Transverse colon (tissue), 4 donors: ENCODE measurements at regions not wholly inside any gene's neighbourhood (a gene's known extent, or its start where the extent isn't known, plus 50 kb on each side); places are given as distances from the start of the nearest gene placed in this dataset.

ENCODE experiments used
- DNase-seq: peaks from one replicate; pipeline ENCODE4 v3.0.0-alpha.2; 2019
- H3K27ac ChIP-seq, 4 donors: fragments of 200-600 bp; sonication (generic); 2 replicates each; pipeline ENCODE4 v1.5.1; 2016 to 2018; ENCODE audit warnings: inconsistent platforms in 4 of 4
- H3K27me3 ChIP-seq: fragments of 200-600 bp; sonication (generic); 2 replicates; pipeline ENCODE4 v1.5.1; 2017; ENCODE audit warnings: inconsistent platforms
- H3K36me3 ChIP-seq, 4 donors: fragments of 200-600 bp; sonication (generic); 2 replicates each; pipeline ENCODE4 v1.5.1; 2017 to 2019; ENCODE audit warnings: inconsistent platforms in 4 of 4
- H3K4me1 ChIP-seq, 4 donors: fragments of 200-600 bp; sonication (generic); 2 replicates each; pipeline ENCODE4 v1.5.1; 2017 to 2020; ENCODE audit warnings: inconsistent platforms in 4 of 4
- H3K4me3 ChIP-seq, 4 donors: fragments of 200-600 bp; sonication (generic); 1 replicate in 1 of 4; 2 replicates in 3 of 4; pipeline versions ENCODE4 v1.5.1 to v1.6.1; 2017 to 2019; ENCODE audit warnings: inconsistent platforms in 4 of 4
- H3K9me3 ChIP-seq, 2 donors: fragments of 200-600 bp; sonication (generic); 2 replicates each; pipeline ENCODE4 v1.5.1; 2017 to 2019; ENCODE audit warnings: inconsistent platforms in 2 of 2
- EP300 ChIP-seq: sonication (generic); formaldehyde crosslinking; IDR thresholded peaks from one replicate; pipeline ENCODE4 v1.6.1; 2017; ENCODE audit warnings: antibody characterized with exemption, low read depth
- POLR2A ChIP-seq: fragments of 450-650 bp; IDR thresholded peaks from one replicate; pipeline ENCODE4 v1.6.1; 2016; ENCODE audit warnings: antibody characterized with exemption, mild to moderate bottlenecking, moderate library complexity
- POLR2AphosphoS5 ChIP-seq, 3 donors: sonication (generic); formaldehyde crosslinking; IDR thresholded peaks; one replicate each; pipeline ENCODE4 v1.6.1; 2016; ENCODE audit warnings: antibody characterized with exemption in 3 of 3
- WGBS, 2 donors: methylation state at CpG; one replicate each; pipeline ENCODE4 v1.1.5; 2018; ENCODE audit warnings: low coverage in 1 of 2; 5-methylcytosine and 5-hydroxymethylcytosine counted together
- in situ Hi-C, 4 donors: fragments of 200-750 bp; cut with MboI; loops; one replicate each; pipeline versions ENCODE4 v1.15.0 to v1.15.1; 2017; ENCODE audit warnings: low sequenced_read_pairs in 3 of 4, low pct_ligation_motif_present in 1 of 4, low pct_unique_long_range_greater_than_20kb in 1 of 4
- intact Hi-C: fragments of 100-400 bp; cut with DNase I; formaldehyde crosslinking; loops from one replicate; pipeline ENCODE4 v1.15.1; 2023; ENCODE audit warnings: low total_unique reads
- TF ChIP-seq, protein P1 (sequence below), 5 experiments: fragments of 200-600 bp in 3 of 5; fragments of 450-650 bp in 2 of 5; sonication (generic) in 3 of 5; IDR thresholded peaks; 1 replicate in 2 of 5; 2 replicates in 3 of 5; pipeline ENCODE4 v1.5.1; 2016 to 2017; ENCODE audit warnings: antibody characterized with exemption in 5 of 5, inconsistent platforms in 3 of 5, mild to moderate bottlenecking in 2 of 5, moderate library complexity in 1 of 5

DNA sequence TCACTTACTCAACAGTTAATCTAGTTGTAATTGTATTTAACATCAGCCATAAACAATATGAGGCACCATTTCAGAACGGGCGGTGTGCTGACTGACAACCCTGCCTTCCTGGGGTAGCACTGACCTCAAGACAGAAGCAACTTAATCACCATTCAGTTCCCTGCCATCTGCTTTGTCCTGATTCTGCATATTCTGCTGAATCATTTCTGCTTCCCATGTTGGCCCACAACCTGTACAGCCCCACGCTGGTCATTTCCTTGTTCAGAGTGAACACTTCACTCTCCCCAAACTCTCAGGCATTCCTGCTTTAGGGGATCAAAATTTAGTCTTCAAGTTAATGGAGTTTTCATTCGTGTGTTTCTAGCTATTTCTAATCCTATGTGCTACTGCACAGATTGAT lies 132.3 kb upstream of the ZBED5 start:
- H3K27ac ChIP-seq = no peak overlapping the region
- no peak for TF ChIP-seq EP300
- TF ChIP-seq POLR2A = no peak
- no peak for TF ChIP-seq POLR2AphosphoS5 (IDR thresholded peaks at IDR 0.05)
- TF ChIP-seq, protein P1, sequence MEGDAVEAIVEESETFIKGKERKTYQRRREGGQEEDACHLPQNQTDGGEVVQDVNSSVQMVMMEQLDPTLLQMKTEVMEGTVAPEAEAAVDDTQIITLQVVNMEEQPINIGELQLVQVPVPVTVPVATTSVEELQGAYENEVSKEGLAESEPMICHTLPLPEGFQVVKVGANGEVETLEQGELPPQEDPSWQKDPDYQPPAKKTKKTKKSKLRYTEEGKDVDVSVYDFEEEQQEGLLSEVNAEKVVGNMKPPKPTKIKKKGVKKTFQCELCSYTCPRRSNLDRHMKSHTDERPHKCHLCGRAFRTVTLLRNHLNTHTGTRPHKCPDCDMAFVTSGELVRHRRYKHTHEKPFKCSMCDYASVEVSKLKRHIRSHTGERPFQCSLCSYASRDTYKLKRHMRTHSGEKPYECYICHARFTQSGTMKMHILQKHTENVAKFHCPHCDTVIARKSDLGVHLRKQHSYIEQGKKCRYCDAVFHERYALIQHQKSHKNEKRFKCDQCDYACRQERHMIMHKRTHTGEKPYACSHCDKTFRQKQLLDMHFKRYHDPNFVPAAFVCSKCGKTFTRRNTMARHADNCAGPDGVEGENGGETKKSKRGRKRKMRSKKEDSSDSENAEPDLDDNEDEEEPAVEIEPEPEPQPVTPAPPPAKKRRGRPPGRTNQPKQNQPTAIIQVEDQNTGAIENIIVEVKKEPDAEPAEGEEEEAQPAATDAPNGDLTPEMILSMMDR (IDR thresholded peaks at IDR 0.05) = no peak
- no peaks in the 10 kb centered on the region for H3K27me3 ChIP-seq
- H3K4me1 ChIP-seq = peaks cover 0 to 16% (median 3%) of the 10 kb centered on the region in 4 donors
- H3K36me3 ChIP-seq = no peaks in the 10 kb centered on the region
- intact Hi-C loops (no loop called here), in situ Hi-C loops (no loop called here)
- H3K9me3 ChIP-seq = no peaks in the 10 kb centered on the region
- DNase-seq = no peak
- H3K4me3 ChIP-seq = no peak overlapping the region
- WGBS, 2 donors = 53 to 60% methylated on average over 4 of the region's 4 CpGs

DNA sequence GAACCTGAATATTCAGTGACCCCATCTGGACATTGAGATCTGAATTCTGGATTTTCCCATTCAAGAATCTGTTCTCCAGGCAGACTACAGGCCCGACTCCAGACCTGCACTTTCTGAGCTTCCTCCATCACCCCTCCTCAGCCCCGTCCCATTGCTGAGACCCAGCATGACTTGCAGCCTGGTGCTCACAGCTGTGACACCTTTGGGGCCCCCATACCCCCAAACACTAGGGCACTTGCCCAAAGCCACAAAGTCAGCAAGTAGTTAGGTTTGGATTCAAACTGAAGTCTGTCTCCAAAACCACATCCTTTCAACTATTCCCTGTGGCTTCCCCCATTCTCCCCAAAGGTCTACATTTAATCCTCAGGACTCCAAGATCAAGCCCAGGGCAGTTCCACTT lies 128.2 kb upstream of the ZBED5 start:
- TF ChIP-seq, protein P1 (IDR thresholded peaks at IDR 0.05) = no peak
- H3K27me3 ChIP-seq = no peaks in the 10 kb centered on the region

DNA sequence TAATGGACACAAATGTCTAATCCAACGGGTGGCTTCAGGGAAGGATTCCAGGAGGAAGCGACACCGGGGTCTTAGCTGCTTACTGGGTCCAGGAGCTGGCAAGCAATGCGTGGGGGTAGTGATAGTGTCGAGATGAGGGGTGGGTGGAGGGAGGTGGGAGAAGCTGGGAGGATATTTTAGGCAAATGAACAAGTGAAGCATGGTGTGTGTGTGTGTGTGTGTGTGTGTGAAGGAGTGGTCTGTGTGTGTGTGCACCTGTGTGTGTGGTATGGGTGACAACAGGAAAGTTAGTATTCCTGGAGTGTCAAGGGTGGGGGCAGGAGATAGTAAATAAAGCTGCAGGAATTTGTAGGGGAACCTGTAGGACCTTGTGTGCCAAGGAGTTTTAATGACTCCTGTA lies 126.9 kb upstream of the ZBED5 start:
- Histone ChIP-seq H3K36me3 (no peaks in the 10 kb centered on the region), H3K4me3 (no peak overlapping the region), H3K27ac (no peak overlapping the region), H3K9me3 (no peaks in the 10 kb centered on the region), H3K4me1 (no peaks in the 10 kb centered on the region), H3K27me3 (no peaks in the 10 kb centered on the region)
- 95% methylated on average over 5 of the region's 5 CpGs; no CpG with 5 or more reads in 1 of the 2 donors for WGBS, 2 donors
- DNase-seq = no peak
- TF ChIP-seq EP300 (no peak), POLR2A (no peak), POLR2AphosphoS5 (IDR thresholded peaks at IDR 0.05) (no peak)
- TF ChIP-seq, protein P1 (IDR thresholded peaks at IDR 0.05) = no peak
- intact Hi-C loops = no loop called here
- in situ Hi-C loops = no loop called here

More for the DNA sequence above, 128.2 kb upstream of the ZBED5 start:
- Histone ChIP-seq H3K4me3 (no peak overlapping the region), H3K36me3 (no peaks in the 10 kb centered on the region), H3K4me1 (peaks cover 0 to 6% (median under 1%) of the 10 kb centered on the region in 4 donors), H3K27ac (no peak overlapping the region), H3K9me3 (no peaks in the 10 kb centered on the region)
- WGBS, 2 donors = 70% methylated on average over 2 of the region's 2 CpGs; no CpG with 5 or more reads in 1 of the 2 donors
- DNase-seq = no peak
- intact Hi-C loops = no loop called here
- in situ Hi-C loops = no loop called here

DNA sequence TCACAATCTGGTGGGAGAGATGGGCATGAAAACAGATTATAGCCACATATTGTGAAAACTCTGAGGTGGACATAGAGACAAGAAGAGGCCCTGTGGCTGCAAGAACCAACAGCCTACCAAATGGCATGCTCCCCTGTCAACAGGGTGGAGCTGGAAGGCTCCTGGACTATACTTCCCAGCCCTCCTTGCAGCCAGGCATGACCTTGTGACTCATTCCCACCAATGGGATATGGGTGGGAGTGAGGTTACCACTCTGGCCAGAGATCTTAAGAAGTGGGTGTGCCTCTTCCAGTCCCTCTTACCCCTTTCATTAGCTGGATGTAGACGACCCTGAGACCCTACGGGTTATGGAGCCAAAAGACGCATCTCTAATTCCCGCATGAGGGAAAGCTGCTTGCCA lies 126.4 kb upstream of the ZBED5 start:
- H3K4me3 ChIP-seq = no peak overlapping the region
- 91% methylated on average over 4 of the region's 4 CpGs; no CpG with 5 or more reads in 1 of the 2 donors for WGBS, 2 donors
- no peak overlapping the region for H3K27ac ChIP-seq
- no peak for DNase-seq
- no peaks in the 10 kb centered on the region for H3K36me3 ChIP-seq
- H3K9me3 ChIP-seq = no peaks in the 10 kb centered on the region
- in situ Hi-C loops = no loop called here
- H3K4me1 ChIP-seq = no peaks in the 10 kb centered on the region
- H3K27me3 ChIP-seq = no peaks in the 10 kb centered on the region
- TF ChIP-seq POLR2A = no peak
- intact Hi-C loops = no loop called here

DNA sequence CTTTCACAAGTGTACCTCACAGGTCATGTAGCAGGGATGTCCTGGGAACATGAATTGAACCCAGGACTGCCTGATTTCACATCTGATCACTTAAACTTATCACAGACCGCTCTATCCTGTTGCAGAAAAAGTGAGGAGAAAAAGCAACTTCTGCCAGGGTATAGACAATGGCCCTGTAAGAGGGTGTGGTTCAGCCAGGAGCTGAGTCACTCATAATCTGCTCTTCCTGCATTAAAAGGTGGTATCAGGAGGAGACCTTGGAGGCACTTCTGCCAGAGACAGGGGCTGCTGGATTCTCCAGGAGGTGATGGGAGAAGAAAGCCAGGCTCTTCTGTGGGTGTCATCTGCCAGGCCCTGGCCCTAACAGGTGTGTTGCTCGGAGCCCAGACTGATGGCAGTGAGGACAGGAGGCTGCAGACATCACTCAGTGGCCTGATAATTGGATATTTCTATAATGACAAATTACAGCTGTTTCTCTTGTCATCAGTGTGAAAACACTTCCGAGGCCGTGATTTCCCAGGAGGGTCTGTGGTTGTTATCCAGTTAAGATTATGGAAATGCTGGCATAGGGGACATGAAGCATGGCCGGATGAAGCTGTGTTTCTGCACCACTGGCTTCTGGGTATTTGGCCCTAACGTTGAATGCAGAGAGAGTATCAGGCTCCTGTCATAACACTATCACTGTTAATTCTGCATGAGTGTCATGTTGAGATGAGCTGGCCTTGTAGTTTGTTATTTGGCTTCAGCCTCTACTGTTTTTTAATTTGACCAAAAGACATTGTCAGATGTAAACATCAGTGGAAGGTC lies 125.1 kb upstream of the ZBED5 start:
- TF ChIP-seq POLR2A = no peak
- no peak for TF ChIP-seq EP300
- TF ChIP-seq POLR2AphosphoS5 (IDR thresholded peaks at IDR 0.05) = no peak
- TF ChIP-seq, protein P1 (IDR thresholded peaks at IDR 0.05) = no peak
- Histone ChIP-seq H3K36me3 (no peaks in the 10 kb centered on the region), H3K4me1 (no peaks in the 10 kb centered on the region), H3K4me3 (no peak overlapping the region), H3K27ac (no peak overlapping the region), H3K27me3 (no peaks in the 10 kb centered on the region), H3K9me3 (no peaks in the 10 kb centered on the region)
- in situ Hi-C loops (no loop called here), intact Hi-C loops (no loop called here)
- WGBS, 2 donors = 83 to 86% methylated on average over 2 to 6 of the region's 6 CpGs
- no peak for DNase-seq
